Activated CD4-positive, alpha-beta T cell treated with anti-CD3 and anti-CD28 coated beads for 36 hours (primary cell): ENCODE measurements at regions not wholly inside any gene's neighbourhood (a gene's known extent, or its start where the extent isn't known, plus 50 kb on each side); places are given as distances from the start of the nearest gene placed in this dataset.

Experiments
- ATAC-seq: fragments of 200-7000 bp; cut with Tn5 transposase; one replicate; pipeline ENCODE4 v1.10.0; 2021; ENCODE audit warnings: mild to moderate bottlenecking, moderate library complexity
- CTCF ChIA-PET: fragments of 350-600 bp; sonication (Branson Sonifier 250); formaldehyde crosslinking; loops from one replicate; lab custom pipeline; 2021; ENCODE audit warnings: antibody characterized with exemption; lab: Charles Lee
- POLR2A ChIA-PET: fragments of 350-600 bp; sonication (Branson Sonifier 250); formaldehyde crosslinking; loops from one replicate; lab custom pipeline; 2021; ENCODE audit warnings: antibody characterized with exemption, inconsistent platforms; lab: Charles Lee
- DNase-seq: peaks from one replicate; pipeline ENCODE4 v3.0.0-alpha.2; 2020
- H3K27ac Mint-ChIP-seq: one replicate; pipeline ENCODE4 v1.8.0; 2021; ENCODE audit warnings: mixed read lengths
- H3K27me3 Mint-ChIP-seq: one replicate; pipeline ENCODE4 v1.8.0; 2021; ENCODE audit warnings: mixed read lengths
- H3K36me3 Mint-ChIP-seq: one replicate; pipeline ENCODE4 v1.8.0; 2021; ENCODE audit warnings: low read depth, mixed read lengths
- H3K4me1 Mint-ChIP-seq: one replicate; pipeline ENCODE4 v1.8.0; 2021; ENCODE audit warnings: mixed read lengths
- H3K4me3 Mint-ChIP-seq: one replicate; pipeline ENCODE4 v1.8.0; 2021; ENCODE audit warnings: mild to moderate bottlenecking, moderate library complexity, mixed read lengths
- H3K9me3 Mint-ChIP-seq: one replicate; pipeline ENCODE4 v1.8.0; 2021; ENCODE audit warnings: low read depth, mixed read lengths
- intact Hi-C, 2 experiments: fragments of 100-400 bp; cut with DNase I in 1 of 2; cut with micrococcal nuclease in 1 of 2; formaldehyde crosslinking; loops; one replicate each; pipeline versions ENCODE4 v1.14.2 to v1.15.1; 2022 to 2024; cut with DNase I, micrococcal nuclease

DNA sequence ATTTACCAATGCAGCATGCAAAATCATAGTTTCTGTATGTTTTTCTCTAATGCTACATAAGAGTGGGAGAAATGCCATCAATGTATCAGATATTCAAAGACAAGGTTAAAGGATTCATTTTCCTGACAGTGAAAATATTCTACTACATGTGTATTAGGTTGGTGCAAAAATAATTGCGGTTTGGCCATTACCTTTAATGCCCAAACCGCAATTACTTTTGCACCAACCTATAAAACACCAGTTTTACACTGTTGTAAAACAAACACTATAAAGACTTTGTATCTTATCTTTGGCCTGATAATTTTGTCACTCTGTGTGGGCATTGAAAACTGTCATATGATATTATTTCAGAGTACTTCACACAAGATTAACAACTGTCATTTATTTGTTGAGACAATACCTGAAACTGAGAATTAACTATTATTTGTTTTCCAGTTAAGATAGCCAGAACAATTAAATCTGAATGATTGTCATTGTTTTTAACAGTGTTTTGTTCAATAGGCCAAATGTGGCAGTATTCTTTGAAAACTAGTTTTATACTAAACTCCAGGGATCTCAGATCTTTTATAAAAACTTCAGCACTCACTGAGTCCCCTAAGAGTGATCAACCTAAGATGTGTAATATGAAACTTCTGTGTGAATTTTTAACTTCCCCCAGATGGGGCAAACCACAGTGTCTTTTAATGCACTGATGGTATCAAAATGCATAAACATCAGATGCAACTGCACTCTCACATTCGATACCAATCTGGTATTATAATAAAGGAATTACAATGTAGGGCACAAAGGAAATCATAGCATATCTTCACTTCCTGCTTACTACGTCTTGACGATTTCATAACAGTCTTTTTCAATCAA is 53.8 kb upstream of the FBN2 start:
- DNase-seq (no peak), ATAC-seq (no peak)
- H3K27me3 Mint-ChIP-seq: no peaks in the 10 kb centered on the region
- no peak overlapping the region for H3K4me3 Mint-ChIP-seq
- H3K27ac Mint-ChIP-seq: no peak overlapping the region
- no peaks in the 10 kb centered on the region for H3K4me1 Mint-ChIP-seq
- ChIA-PET CTCF (no interaction called here), POLR2A (no interaction called here)
- no peaks in the 10 kb centered on the region for H3K36me3 Mint-ChIP-seq
- intact Hi-C loops: no loop called here
- no peaks in the 10 kb centered on the region for H3K9me3 Mint-ChIP-seq

DNA sequence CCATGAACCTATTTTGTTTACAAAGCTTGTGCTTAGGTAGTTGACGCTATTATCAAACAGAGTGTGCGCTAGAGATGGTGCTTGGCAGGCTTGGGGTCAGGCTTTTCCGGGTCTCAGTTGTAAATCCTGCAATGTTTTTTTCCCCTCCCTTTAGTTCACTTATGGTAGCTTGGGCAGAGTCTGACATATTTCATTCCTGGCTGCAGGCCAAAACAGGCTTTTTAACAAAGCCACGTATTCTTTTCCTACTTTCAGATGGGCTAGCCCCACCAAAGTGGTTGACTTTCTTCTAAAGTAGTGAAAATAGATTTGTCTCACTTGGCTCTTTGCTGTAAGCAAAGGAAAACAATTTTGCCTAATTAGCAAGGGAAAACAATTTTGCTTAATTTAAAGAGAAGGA is 58.0 kb upstream of the FBN2 start:
- H3K27me3 Mint-ChIP-seq: no peaks in the 10 kb centered on the region
- H3K27ac Mint-ChIP-seq: no peak overlapping the region
- H3K9me3 Mint-ChIP-seq: peaks cover 2% of the 10 kb centered on the region
- DNase-seq (no peak), ATAC-seq (no peak)
- no peak overlapping the region for H3K4me3 Mint-ChIP-seq
- POLR2A ChIA-PET: no interaction called here
- intact Hi-C loops: no loop called here
- H3K36me3 Mint-ChIP-seq: no peaks in the 10 kb centered on the region
- no peaks in the 10 kb centered on the region for H3K4me1 Mint-ChIP-seq
- CTCF ChIA-PET: no interaction called here

DNA sequence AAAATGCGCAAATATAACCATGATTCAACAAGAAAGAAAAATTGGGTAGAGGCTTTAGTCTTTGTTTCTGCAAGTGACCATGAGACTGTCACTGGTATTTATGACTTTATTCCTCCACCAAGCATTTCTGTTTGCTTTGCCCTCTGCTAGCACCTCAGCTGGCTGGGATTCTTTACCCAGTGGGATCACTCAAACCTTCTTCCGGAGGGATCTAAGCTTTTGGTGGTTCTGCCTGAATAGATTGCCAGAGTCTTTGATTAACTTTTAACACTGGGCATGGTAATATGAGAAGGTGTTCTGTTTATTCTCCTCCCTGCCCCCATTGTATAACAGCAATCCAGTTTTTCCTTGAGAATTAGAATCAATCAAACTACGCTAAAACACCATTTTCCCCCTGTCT is 59.1 kb upstream of the FBN2 start:
- CTCF ChIA-PET: no interaction called here
- Mint-ChIP-seq H3K36me3 (no peaks in the 10 kb centered on the region), H3K27ac (no peak overlapping the region), H3K27me3 (no peaks in the 10 kb centered on the region), H3K9me3 (peaks cover 6% of the 10 kb centered on the region), H3K4me3 (no peak overlapping the region), H3K4me1 (no peaks in the 10 kb centered on the region)
- POLR2A ChIA-PET: no interaction called here
- intact Hi-C loops: no loop called here
- DNase-seq: no peak
- ATAC-seq: no peak

DNA sequence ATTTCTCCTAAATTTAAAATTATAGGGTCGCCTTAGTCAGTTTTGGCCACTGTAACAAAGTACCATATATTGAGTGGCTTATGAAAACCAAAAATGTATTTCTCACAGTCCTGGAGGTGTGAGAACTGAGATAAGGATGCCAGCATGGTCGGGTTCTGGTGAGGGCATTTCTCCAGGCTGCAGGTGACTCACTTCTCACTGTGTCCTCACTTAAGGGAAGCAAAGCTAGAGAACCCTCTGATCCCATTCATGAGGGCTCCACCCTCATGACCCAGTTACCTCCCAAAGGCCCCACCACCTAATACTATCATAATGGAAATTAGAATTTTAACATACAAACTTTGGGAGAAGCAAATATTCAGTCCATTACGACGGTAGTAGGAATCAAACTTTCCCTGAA is 75.1 kb upstream of the FBN2 start:
- no peak for ATAC-seq
- no peaks in the 10 kb centered on the region for H3K27me3 Mint-ChIP-seq

DNA sequence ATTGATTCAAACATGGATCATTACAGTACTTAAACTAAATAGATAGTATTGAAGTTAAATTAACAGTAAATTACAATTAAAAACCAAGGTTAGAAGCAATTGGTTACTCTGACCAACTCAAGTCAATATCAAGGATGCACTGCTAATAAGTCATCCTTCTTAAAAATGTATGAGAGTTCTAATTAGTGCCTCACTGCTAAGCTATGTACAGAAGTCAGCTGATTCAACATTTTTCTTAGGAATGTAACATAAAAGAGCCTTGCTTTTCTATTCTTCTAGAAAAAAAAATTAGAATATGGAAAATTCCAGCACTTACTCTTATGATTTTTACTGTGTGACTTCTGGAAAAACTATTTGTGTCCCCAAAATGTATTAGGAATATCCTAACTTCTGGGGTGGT is 75.7 kb upstream of the FBN2 start:
- ATAC-seq: no peak
- no peak overlapping the region for H3K27ac Mint-ChIP-seq
- intact Hi-C loops: no loop called here
- ChIA-PET POLR2A (no interaction called here), CTCF (no interaction called here)
- DNase-seq: no peak
- H3K4me3 Mint-ChIP-seq: no peak overlapping the region
- no peaks in the 10 kb centered on the region for H3K36me3 Mint-ChIP-seq
- H3K4me1 Mint-ChIP-seq: no peaks in the 10 kb centered on the region
- no peaks in the 10 kb centered on the region for H3K27me3 Mint-ChIP-seq
- H3K9me3 Mint-ChIP-seq: peaks cover 3% of the 10 kb centered on the region

More for the DNA sequence above, 75.1 kb upstream of the FBN2 start:
- Mint-ChIP-seq H3K27ac (no peak overlapping the region), H3K36me3 (no peaks in the 10 kb centered on the region), H3K9me3 (peaks cover 5% of the 10 kb centered on the region), H3K4me1 (no peaks in the 10 kb centered on the region), H3K4me3 (no peak overlapping the region)
- ChIA-PET POLR2A (no interaction called here), CTCF (no interaction called here)
- intact Hi-C loops: no loop called here
- no peak for DNase-seq

DNA sequence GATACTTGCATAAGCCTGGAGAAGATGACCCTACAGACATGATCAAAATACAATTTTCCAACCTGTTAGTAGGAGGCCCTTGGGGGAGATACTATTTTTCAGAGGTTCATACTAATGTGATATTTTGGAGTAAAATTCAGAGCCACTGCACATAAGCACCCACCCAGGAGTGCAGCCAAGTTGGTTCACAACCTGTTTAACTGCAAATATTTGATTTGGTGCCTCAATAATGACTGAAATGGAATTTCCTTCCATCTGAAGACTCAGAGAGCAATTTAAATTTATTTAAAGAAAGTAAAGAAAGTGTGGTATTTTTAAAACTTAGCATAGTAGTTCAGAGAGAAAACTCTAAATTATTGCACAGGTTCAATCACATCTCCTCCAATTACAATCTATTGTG is 77.5 kb upstream of the FBN2 start:
- Mint-ChIP-seq H3K27ac (no peak overlapping the region), H3K9me3 (no peaks in the 10 kb centered on the region), H3K27me3 (no peaks in the 10 kb centered on the region), H3K4me3 (no peak overlapping the region), H3K4me1 (no peaks in the 10 kb centered on the region), H3K36me3 (no peaks in the 10 kb centered on the region)
- no peak for DNase-seq
- ChIA-PET POLR2A (no interaction called here), CTCF (no interaction called here)
- intact Hi-C loops: no loop called here
- no peak for ATAC-seq

DNA sequence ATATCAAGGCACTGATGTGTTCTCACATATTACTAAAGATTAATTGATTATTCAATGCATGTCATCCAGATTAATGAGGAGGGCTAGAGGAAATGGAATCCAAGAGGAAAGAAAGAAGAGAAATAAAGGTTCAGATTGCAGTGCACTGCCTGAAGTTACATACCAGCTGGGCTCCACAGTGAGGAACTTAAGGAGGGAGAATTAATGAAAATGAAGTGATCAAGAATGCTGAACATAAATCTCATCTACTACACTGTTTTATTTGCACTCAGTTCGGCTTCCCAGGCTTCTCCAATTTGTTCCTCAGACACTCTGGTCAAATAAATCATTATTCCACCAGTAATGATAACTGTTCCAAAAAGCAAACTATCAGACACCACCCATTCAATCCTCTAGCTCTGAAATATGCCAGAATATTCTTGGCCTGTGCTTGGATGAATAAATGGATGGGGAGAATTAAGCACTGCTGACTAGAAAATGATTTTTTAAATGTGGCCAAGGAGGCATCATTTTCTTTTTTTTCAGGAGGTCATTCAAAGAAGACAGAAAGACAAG is 88.6 kb upstream of the FBN2 start:
- Mint-ChIP-seq H3K27me3 (no peaks in the 10 kb centered on the region), H3K36me3 (no peaks in the 10 kb centered on the region), H3K4me1 (no peaks in the 10 kb centered on the region), H3K9me3 (no peaks in the 10 kb centered on the region), H3K4me3 (no peak overlapping the region), H3K27ac (no peak overlapping the region)
- DNase-seq: no peak
- ChIA-PET CTCF (no interaction called here), POLR2A (no interaction called here)
- intact Hi-C loops: no loop called here
- ATAC-seq: no peak

DNA sequence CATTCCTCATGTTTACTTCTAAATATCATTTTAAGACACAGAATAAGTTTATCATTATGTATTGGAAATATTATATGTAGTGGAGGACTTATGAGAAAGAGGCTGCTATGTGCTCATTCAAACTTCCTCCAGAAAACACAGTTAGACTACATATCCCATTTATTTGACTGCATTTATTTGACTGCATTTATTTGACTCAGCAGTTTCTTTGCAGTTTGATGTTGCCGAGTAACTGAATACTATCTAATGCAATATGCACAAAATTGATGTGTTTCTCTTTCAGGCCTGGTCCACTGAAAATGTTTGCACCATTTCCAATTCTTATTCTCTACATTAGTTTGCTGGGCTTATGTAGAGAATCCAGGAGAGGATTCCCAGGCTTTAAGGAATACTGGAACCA is 89.9 kb upstream of the FBN2 start:
- CTCF ChIA-PET: no interaction called here
- Mint-ChIP-seq H3K27me3 (no peaks in the 10 kb centered on the region), H3K4me1 (no peaks in the 10 kb centered on the region), H3K36me3 (no peaks in the 10 kb centered on the region), H3K9me3 (no peaks in the 10 kb centered on the region), H3K4me3 (no peak overlapping the region), H3K27ac (no peak overlapping the region)
- DNase-seq (no peak), ATAC-seq (no peak)
- POLR2A ChIA-PET: no interaction called here
- intact Hi-C loops: no loop called here

DNA sequence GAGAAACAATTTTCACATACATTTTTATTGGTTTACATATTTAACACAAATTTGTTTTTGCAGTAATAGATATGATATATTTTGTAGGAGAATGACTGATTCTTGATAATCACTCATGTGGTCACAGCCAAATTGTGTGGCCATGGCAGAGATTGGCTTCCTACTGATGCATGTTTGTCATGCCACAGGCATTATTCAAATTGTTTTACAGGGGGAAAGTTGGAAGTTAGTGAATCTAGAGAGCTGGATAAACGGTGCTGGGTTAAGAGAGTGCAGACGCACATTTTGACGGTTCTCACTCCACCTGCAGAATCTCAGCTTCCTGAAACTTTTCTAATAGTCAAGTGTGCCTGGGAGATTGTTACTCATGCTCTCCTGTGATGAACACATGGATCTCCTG is 91.1 kb upstream of the FBN2 start:
- no peak overlapping the region for H3K27ac Mint-ChIP-seq
- intact Hi-C loops: no loop called here

DNA sequence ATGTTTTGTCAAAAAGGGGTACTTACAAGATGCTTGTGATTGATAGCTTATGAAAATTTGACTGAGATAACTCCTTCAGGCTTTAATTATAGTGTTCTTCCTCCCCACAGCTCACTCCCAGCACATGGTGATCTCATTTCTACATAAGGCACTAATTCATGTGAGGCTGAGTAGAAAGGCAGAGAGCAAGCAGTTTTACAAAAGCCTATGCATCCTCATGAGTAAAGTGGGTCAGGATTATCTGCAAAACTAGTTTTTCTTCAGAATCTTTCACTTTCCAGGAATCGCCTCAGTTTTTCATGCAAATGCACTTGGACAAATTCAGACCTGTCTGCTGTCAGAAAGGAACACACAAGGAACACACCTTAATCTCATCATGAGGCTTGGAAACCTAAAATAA is 92.1 kb upstream of the FBN2 start:
- no peak for ATAC-seq
- ChIA-PET CTCF (no interaction called here), POLR2A (no interaction called here)
- H3K9me3 Mint-ChIP-seq: no peaks in the 10 kb centered on the region
- no peak overlapping the region for H3K27ac Mint-ChIP-seq
- intact Hi-C loops: no loop called here
- no peaks in the 10 kb centered on the region for H3K4me1 Mint-ChIP-seq
- H3K4me3 Mint-ChIP-seq: no peak overlapping the region
- DNase-seq: no peak
- no peaks in the 10 kb centered on the region for H3K27me3 Mint-ChIP-seq
- H3K36me3 Mint-ChIP-seq: no peaks in the 10 kb centered on the region

More for the DNA sequence above, 91.1 kb upstream of the FBN2 start:
- Mint-ChIP-seq H3K36me3 (no peaks in the 10 kb centered on the region), H3K4me1 (no peaks in the 10 kb centered on the region), H3K4me3 (no peak overlapping the region), H3K27me3 (no peaks in the 10 kb centered on the region), H3K9me3 (no peaks in the 10 kb centered on the region)
- ATAC-seq (no peak), DNase-seq (no peak)
- CTCF ChIA-PET: no interaction called here
- POLR2A ChIA-PET: no interaction called here

DNA sequence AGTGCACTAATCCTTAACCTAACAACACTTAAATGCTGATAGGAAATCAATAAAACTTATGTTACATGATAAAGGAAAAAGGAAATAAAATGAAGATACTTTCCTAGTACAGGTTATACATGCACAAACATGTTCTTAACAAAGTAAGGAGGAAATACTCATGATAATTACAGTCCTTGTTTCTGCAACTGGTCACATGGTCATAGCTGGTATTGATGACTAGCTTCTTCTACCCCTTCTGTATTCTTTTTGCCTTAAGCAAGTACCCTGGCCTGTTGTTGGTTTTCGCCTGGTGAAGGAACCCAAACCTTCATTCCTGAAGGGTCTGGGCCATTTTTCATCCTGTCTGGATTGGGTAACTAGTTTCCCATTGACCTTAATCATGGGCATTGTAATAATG is 93.7 kb upstream of the FBN2 start:
- ATAC-seq: no peak
- Mint-ChIP-seq H3K27me3 (no peaks in the 10 kb centered on the region), H3K36me3 (no peaks in the 10 kb centered on the region), H3K4me3 (no peak overlapping the region), H3K4me1 (no peaks in the 10 kb centered on the region), H3K9me3 (no peaks in the 10 kb centered on the region), H3K27ac (no peak overlapping the region)
- ChIA-PET POLR2A (no interaction called here), CTCF (no interaction called here)
- intact Hi-C loops: no loop called here
- no peak for DNase-seq

DNA sequence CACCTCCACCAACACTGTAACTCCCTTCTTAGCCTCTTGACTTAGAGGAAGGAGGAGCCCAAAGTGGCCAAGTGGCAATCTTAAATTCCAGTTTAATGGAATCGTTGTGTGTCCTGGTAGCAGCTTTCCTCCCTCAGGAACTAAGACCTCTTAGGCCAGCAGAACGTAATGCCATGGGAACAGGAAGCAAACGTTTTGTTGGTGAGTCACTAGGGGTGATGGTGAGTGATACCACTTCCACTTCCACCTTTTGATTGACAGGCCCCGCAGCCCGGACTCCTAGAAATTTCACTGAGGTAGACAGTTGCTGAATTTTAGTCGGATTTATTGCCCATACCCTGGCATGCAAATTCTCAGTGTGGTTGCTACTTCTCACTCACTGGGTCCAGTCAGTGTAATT is 94.2 kb upstream of the FBN2 start:
- DNase-seq (no peak), ATAC-seq (no peak)
- no peak overlapping the region for H3K27ac Mint-ChIP-seq
- no peak overlapping the region for H3K4me3 Mint-ChIP-seq
- ChIA-PET POLR2A (no interaction called here), CTCF (no interaction called here)
- no peaks in the 10 kb centered on the region for H3K9me3 Mint-ChIP-seq
- H3K36me3 Mint-ChIP-seq: no peaks in the 10 kb centered on the region
- intact Hi-C loops: no loop called here
- no peaks in the 10 kb centered on the region for H3K4me1 Mint-ChIP-seq
- no peaks in the 10 kb centered on the region for H3K27me3 Mint-ChIP-seq
